AG04449 (cell line): ENCODE measurements at regions not wholly inside any gene's neighbourhood (a gene's known extent, or its start where the extent isn't known, plus 50 kb on each side); places are given as distances from the start of the nearest gene placed in this dataset.
A peak's percentile ranks its signal among the peaks of the same experiment; 100 is the strongest.

Source experiments
- CTCF ChIA-PET: fragments of 350-600 bp; formaldehyde crosslinking; extraction: SDS; loops from one replicate; lab custom pipeline; 2021; ENCODE audit warnings: antibody characterized with exemption; lab: Yijun Ruan, JAX
- POLR2A ChIA-PET: fragments of 400-600, 350-600 bp; formaldehyde crosslinking; extraction: SDS; loops from one replicate; lab custom pipeline; 2020; ENCODE audit warnings: antibody characterized with exemption, inconsistent platforms; lab: Yijun Ruan, JAX
- DNase-seq: peaks from one replicate; pipeline ENCODE4 v3.0.0-alpha.2; 2010; ENCODE audit warnings: low read depth, low spot score
- H3K4me3 ChIP-seq: 2 replicates; pipeline ENCODE4 v1.5.1; 2011; ENCODE audit warnings: low read depth, mild to moderate bottlenecking, control low read depth, low read length
- TF ChIP-seq, protein P1 (sequence below): IDR thresholded peaks from one replicate; pipeline ENCODE4 v1.5.1; 2011; ENCODE audit warnings: mild to moderate bottlenecking, moderate library complexity, low read length, control low read depth, inconsistent platforms; ENCODE audit not compliant: insufficient read depth; ENCODE audit errors: missing control alignments

DNA sequence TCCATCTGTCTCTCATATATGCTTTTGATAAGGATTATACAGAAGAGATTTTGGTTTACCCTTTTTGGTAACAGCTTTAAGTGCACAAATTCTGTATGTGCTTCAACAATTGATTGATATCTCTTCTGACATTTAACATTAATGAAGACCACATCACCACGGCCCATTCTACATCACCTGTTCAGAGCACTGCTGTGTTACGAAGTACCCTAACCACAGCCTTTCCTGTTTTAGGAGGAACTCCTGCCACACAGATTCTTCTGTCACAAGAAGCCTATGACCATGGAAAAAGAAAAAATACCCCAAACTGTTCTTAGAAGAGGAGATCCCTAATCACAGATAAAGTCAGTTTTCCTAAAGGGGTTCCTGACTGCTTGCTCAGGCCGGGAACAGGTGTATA is 170.1 kb downstream of the NSUN3 start:
- ChIA-PET CTCF (interaction anchor here (1.0 to 2.7 kb wide), 6 partner anchors 8 to 28 kb away, joined by 4 to 15 read pairs (median 6); no protein-coding TSS in a partner anchor), POLR2A (no interaction called here)
- DNase-seq = no peak
- TF ChIP-seq, protein P1, sequence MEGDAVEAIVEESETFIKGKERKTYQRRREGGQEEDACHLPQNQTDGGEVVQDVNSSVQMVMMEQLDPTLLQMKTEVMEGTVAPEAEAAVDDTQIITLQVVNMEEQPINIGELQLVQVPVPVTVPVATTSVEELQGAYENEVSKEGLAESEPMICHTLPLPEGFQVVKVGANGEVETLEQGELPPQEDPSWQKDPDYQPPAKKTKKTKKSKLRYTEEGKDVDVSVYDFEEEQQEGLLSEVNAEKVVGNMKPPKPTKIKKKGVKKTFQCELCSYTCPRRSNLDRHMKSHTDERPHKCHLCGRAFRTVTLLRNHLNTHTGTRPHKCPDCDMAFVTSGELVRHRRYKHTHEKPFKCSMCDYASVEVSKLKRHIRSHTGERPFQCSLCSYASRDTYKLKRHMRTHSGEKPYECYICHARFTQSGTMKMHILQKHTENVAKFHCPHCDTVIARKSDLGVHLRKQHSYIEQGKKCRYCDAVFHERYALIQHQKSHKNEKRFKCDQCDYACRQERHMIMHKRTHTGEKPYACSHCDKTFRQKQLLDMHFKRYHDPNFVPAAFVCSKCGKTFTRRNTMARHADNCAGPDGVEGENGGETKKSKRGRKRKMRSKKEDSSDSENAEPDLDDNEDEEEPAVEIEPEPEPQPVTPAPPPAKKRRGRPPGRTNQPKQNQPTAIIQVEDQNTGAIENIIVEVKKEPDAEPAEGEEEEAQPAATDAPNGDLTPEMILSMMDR = no peak
- H3K4me3 ChIP-seq = no peak overlapping the region

DNA sequence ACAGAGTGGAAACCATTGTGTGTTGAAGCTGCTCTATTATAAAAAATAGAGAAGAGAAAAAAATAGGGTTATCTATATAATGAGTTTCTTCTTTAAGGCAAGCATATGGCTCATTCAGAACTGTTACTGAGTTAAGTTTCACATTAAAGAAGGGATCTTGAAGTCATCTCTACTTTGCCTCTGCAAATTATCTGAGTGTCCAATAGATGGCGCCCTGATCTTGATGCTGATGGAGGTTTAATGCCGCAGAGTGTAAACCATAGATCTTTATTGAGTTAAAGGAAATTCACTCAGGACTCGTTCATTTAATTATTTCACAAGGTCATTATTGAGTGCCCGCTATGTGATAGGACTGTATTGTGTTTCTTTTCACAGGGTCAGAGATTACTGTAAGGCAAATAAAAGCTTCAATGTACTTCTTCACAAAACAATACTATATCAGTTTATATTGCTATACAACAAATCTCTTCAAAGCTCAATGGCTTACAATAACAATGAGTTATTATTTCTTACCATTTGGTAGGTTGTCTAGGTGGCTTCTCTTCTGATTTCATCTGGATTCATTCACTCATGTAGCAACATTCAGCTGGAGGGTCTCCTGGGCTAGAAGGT is 171.4 kb downstream of the NSUN3 start:
- DNase-seq = peak; percentile 5
- TF ChIP-seq, protein P1 = peak; percentile 69
- ChIA-PET POLR2A (no interaction called here), CTCF (interaction anchor here (0.7 to 2.7 kb wide), 17 partner anchors 9 to 102 kb away, joined by 3 to 21 read pairs (median 6); no protein-coding TSS in a partner anchor)
- no peak overlapping the region for H3K4me3 ChIP-seq

DNA sequence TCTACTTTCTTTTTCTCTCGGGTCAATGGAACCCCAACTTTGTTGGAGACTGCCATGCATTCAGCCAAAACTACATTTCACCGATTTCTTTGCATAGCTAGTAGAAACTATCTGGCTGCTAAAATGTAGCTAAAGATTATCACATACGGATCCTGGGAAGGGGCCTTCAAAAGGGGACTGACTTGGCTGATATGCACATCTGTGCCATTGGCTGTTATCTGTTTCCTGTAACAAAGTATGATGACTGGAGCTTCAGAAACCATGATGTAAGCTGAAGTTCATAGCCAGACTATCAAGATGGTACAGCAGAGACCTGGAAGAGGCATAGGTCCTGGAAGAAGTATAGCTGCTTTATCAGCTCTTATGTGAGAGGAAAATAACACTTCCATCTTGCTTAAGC is 179.1 kb downstream of the NSUN3 start:
- H3K4me3 ChIP-seq = no peak overlapping the region
- CTCF ChIA-PET = interaction anchor here (1.4 kb wide), 1 partner anchor 8 kb away, joined by 7 read pairs; no protein-coding TSS in a partner anchor
- POLR2A ChIA-PET = no interaction called here
- no peak for DNase-seq
- TF ChIP-seq, protein P1 = no peak

DNA sequence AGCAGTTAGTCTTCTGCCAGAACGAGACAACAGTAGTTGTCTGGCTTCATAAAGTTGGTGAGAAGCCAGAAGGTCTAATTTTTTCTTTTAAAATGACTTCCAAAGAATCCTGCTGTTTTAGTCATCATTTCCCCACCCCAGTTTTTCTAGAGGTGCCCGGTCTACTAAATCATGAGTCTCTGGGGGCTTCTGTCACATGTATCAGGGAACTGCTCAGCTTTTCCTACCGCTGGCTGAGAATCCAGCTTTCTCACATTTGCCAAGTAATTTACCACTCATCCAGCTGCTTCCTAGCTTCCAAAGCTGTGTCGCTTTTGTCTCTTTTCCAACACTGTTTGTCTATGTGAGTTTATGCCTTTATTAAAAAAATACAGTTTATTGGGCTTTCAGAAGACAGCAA is 183.3 kb downstream of the NSUN3 start:
- no peak overlapping the region for H3K4me3 ChIP-seq
- POLR2A ChIA-PET = no interaction called here
- TF ChIP-seq, protein P1 = no peak
- CTCF ChIA-PET = interaction anchor here (3.1 kb wide), 1 partner anchor 12 kb away, joined by 21 read pairs; no protein-coding TSS in a partner anchor
- DNase-seq = no peak

DNA sequence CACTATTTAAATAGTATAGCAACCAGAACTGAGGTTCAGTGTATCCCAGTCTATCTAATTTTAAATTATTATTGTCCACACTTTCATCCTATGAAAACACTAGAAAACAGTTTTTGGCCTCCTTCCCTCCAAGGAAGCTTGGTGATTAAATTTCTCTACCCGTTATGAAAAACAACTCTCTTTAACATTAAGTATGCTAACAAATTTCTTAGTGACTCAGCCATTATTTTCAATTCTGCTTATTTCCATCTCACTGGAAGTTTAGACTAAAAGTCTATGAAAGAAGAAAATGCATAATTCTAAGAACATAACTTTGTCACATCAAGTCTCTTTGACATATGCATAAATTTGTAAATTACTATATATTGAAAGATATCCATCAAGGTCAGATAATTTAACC is 185.2 kb downstream of the NSUN3 start:
- POLR2A ChIA-PET = no interaction called here

More for the DNA sequence above, 185.2 kb downstream of the NSUN3 start:
- CTCF ChIA-PET = interaction anchor here (1.3 to 3.9 kb wide), 7 partner anchors 13 to 132 kb away, joined by 3 to 51 read pairs (median 18); no protein-coding TSS in a partner anchor
- TF ChIP-seq, protein P1 = no peak
- H3K4me3 ChIP-seq = no peak overlapping the region
- no peak for DNase-seq
